ENCODE measurements at regions not wholly inside any gene's neighbourhood (a gene's known extent, or its start where the extent isn't known, plus 50 kb on each side); places are given as distances from the start of the nearest gene placed in this dataset.
"Not testable (repeated sequence)": the region's sequence is repeated elsewhere in the genome, so short reads cannot be mapped to it uniquely, and the experiment has no call there.

GRCh38 chr6:8180327-8181159, 78.2 kb upstream of the EEF1E1 start:
- no peak for DNase-seq (ENCODE audit: low read depth)

- no peak for DNase-seq (ENCODE audit: low read depth)
These were observed 75.4 kb upstream of the EEF1E1 start for GRCh38 chr6:8177721-8178120.

GRCh38 chr6:8175046-8175777, 72.9 kb upstream of the EEF1E1 start:
- no peak for DNase-seq (ENCODE audit: low read depth)

- no peak for DNase-seq (ENCODE audit: low read depth)
These were observed 72.2 kb upstream of the EEF1E1 start for GRCh38 chr6:8174571-8174970.

- DNase-seq (ENCODE audit: low read depth): no peak
These were observed 70.2 kb upstream of the EEF1E1 start for GRCh38 chr6:8172530-8172929.

- no peak for DNase-seq (ENCODE audit: low read depth)
These were observed 68.4 kb upstream of the EEF1E1 start for GRCh38 chr6:8170754-8171153.

GRCh38 chr6:8170245-8170644, 67.9 kb upstream of the EEF1E1 start:
- DNase-seq (ENCODE audit: low read depth): no peak

- no peak for DNase-seq (ENCODE audit: low read depth)
These were observed 63.8 kb upstream of the EEF1E1 start for GRCh38 chr6:8166156-8166555.

- not testable (repeated sequence) for DNase-seq (ENCODE audit: low read depth)
These were observed 62.7 kb upstream of the EEF1E1 start for GRCh38 chr6:8165008-8165407.

GRCh38 chr6:8164281-8164680, 61.9 kb upstream of the EEF1E1 start:
- not testable (repeated sequence) for DNase-seq (ENCODE audit: low read depth)

GRCh38 chr6:8159966-8160365, 57.6 kb upstream of the EEF1E1 start:
- no peak for DNase-seq (ENCODE audit: low read depth)

GRCh38 chr6:8157839-8158238, 55.5 kb upstream of the EEF1E1 start:
- no peak for DNase-seq (ENCODE audit: low read depth)

GRCh38 chr6:8155259-8156012, 53.1 kb upstream of the EEF1E1 start:
- no peak for DNase-seq (ENCODE audit: low read depth)

Measured in stimulated activated CD8-positive, alpha-beta memory T cell treated with anti-CD3 and anti-CD28 coated beads, Interleukin-12 subunit alpha, Interleukin-12 subunit beta, amount 100 ng/mL, for 1 hour (primary cell).